CD4-positive, alpha-beta T cell treated with Interleukin-17A for 4 hours (primary cell): ENCODE measurements at regions not wholly inside any gene's neighbourhood (a gene's known extent, or its start where the extent isn't known, plus 50 kb on each side); places are given as distances from the start of the nearest gene placed in this dataset.
"Not testable (repeated sequence)": the region's sequence is repeated elsewhere in the genome, so short reads cannot be mapped to it uniquely, and the experiment has no call there.

Experiments
- DNase-seq: peaks from one replicate; pipeline ENCODE4 v3.0.0-alpha.2; 2020; ENCODE audit warnings: mixed read lengths

DNA sequence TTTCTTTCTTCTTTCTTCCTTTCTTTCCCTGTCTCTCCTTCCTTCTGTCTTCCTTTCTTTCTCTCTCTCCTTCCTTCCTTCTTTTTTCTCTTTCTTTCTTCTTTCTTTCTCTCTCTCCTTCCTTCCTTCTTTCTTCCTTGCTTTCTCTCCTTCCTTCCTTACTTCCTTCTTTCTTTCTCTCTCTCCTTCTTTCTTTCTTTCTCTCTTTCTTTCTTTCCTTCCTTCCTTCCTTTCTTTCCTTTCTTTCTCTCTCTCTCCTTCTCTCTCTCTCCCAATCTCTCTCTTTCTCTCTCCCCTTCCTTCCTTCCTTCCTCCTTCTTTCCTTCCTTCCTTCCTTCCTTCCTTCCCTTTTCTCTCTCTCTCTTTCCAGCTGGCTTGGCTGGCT lies 2806.6 kb downstream of the RPIA start:
- DNase-seq = not testable (repeated sequence)

GRCh38 chr2:91498513-91499250 lies 2807.2 kb downstream of the RPIA start:
- peak; percentile 7 for DNase-seq

DNA sequence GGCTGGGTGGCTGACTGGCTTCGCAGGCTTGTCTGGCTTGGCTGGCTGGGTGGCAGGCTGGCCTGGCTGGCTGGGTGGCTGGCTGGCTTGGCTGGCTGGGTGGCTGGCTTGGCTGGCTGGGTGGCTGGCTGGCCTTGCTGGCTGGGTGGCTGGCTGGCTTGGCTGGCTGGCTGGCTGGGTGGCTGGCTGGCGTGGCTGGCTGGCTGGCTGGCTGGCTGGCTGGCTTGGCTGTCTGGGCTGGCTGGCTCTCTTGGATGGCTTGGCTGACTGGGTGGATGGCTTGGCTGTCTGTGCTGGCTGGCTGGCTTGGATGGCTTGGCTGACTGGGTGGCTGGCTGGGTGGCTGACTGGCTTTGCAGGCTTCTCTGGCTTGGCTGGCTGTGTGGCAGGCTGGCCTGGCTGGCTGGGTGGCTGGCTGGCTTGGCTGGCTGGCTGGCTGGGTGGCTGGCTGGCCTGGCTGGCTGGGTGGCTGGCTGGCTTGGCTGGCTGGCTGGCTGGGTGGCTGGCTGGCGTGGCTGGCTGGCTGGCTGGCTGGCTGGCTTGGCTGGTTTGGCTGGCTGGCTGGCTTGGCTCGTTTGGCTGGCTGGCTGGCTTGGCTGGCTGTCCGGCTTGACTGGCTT lies 2808.1 kb downstream of the RPIA start:
- DNase-seq = peak; percentile 3

GRCh38 chr2:91500246-91500977 lies 2808.9 kb downstream of the RPIA start:
- DNase-seq = peak; percentile 2

DNA sequence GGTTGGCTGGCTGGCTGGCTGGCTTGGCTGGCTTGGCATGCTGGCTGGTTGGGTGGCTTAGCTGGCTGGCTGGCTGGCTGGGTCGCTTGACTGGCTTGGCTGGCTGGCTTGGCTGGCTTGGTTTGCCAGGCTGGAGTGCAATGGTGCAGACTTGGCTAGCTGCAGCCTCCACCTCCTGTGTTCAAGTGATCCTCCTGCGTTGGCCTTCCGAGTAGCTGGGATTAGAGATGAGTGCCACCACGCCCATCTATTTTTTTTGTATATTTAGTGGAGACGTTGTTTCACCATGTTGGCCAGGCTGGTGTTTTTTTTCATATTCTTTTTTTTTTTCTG lies 2809.5 kb downstream of the RPIA start:
- not testable (repeated sequence) for DNase-seq

DNA sequence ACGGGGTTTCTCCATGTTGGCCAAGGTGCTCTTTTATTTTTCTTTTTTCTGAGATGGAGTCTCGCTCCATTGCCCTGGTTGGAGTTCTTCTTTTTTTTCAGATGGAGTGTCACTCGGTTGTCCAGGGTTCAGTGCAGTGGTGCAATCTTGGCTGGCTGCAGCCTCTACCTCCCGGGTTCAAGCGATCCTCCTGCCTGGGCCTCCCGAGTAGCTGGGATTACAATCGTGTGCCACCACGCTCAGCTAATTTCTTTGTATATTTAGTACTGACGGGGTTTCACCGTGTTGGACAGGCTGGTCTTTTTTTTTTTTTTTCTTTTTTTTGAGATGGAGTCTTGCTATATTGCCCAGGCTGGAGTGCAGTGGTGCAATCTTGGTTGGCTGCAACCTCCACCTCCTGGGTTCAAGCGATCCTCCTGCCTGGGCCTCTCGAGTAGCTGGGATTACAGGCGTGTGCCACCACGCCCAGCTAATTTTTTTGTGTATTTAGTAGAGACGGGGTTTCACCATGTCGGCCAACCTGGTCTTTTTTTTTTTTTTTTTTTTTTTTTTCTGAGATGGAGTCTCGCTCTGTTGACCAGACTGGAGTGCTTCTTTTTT lies 2810.1 kb downstream of the RPIA start:
- DNase-seq = not testable (repeated sequence)

DNA sequence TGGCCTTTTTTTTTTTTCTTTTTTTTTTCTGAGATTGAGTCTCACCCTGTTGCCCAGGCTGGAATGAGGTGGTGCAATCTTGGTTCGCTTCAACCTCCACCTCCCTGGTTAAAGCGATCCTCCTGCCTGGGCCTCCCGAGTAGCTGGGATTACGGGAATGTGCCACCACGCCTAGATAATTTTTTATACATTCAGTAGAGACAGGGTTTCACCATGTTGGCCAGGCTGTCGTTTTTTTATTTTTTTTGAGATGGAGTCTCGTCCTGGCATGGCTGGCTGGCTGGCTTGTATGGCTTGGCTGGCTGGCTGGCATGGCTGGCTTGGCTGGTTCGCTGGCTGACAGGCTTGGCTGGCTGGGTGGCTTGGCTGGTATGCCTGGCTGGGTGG lies 2812.1 kb downstream of the RPIA start:
- DNase-seq = not testable (repeated sequence)

- not testable (repeated sequence) for DNase-seq
These were observed 2812.7 kb downstream of the RPIA start for GRCh38 chr2:91503959-91504741.

DNA sequence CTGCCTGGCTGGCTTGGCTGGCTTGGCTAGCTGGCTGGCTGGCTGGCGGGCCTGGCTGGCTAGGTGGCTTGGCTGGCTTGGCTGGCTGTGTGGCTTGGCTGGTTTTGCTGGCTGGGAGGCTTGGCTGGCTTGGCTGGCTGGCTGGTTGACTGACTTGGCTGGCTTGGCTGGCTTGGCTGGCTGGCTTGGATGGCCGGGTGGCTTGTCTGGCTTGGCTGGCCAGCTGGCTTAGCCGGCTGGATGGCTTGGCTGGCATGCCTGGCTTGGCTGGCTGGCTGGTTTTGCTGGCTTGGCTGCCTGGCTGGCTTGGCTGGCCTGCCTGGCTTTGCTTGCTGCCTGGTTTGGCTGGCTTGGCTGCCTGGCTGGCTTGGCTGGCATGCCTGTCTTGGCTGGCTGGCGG lies 2817.3 kb downstream of the RPIA start:
- DNase-seq = not testable (repeated sequence)

DNA sequence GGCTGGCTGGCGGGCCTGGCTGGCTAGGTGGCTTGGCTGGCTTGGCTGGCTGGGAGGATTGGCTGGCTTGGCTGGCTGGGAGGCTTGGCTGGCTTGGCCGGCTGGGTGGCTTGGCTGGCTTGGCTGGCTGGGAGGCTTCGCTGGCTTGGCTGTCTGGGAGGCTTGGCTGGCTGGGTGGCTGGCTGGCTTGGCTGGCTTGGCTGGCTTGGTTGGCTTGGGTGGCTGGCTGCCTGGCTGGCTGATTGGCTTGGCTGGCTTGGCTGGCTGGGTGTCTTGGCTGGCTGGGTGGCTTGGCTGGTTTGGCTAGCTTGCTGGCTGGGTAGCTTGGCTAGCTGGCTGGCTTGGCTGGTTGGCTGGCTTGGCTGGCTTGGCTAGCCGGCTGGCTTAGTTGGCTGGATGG lies 2817.8 kb downstream of the RPIA start:
- not testable (repeated sequence) for DNase-seq

DNA sequence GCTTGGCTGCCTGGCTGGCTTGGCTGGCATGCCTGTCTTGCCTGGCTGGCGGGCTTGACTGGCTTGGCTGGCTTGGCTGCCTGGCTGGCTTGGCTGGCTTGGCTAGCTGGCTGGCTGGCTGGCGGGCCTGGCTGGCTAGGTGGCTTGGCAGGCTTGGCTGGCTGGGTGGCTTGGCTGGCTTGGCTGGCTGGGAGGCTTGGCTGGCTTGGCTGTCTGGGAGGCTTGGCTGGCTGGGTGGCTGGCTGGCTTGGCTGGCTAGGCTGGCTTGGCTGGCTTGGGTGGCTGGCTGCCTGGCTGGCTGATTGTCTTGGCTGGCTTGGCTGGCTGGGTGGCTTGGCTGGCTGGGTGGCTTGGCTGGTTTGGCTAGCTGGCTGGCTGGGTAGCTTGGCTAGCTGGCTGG lies 2819.7 kb downstream of the RPIA start:
- not testable (repeated sequence) for DNase-seq

DNA sequence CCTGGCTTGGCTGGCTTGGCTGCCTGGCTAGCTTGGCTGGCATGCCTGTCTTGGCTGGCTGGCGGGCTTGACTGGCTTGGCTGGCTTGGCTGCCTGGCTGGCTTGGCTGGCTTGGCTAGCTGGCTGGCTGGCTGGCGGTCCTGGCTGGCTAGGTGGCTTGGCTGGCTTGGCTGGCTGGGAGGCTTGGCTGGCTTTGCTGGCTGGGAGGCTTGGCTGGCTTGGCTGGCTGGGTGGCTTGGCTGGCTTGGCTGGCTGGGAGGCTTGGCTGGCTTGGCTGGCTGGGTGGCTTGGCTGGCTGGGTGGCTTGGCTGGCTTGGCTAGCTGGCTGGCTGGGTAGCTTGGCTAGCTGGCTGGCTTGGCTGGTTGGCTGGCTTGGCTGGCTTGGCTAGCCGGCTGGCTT lies 2824.5 kb downstream of the RPIA start:
- DNase-seq = not testable (repeated sequence)

GRCh38 chr2:91516669-91517068 lies 2825.2 kb downstream of the RPIA start:
- not testable (repeated sequence) for DNase-seq

DNA sequence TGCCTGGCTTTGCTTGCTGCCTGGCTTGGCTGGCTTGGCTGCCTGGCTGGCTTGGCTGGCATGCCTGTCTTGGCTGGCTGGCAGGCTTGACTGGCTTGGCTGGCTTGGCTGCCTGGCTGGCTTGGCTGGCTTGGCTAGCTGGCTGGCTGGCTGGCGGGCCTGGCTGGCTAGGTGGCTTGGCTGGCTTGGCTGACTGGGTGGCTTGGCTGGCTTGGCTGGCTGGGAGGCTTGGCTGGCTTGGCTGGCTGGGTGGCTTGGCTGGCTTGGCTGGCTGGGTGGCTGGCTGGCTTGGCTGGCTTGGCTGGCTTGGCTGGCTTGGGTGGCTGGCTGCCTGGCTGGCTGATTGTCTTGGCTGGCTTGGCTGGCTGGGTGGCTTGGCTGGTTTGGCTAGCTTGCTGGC lies 2826.4 kb downstream of the RPIA start:
- DNase-seq = not testable (repeated sequence)

DNA sequence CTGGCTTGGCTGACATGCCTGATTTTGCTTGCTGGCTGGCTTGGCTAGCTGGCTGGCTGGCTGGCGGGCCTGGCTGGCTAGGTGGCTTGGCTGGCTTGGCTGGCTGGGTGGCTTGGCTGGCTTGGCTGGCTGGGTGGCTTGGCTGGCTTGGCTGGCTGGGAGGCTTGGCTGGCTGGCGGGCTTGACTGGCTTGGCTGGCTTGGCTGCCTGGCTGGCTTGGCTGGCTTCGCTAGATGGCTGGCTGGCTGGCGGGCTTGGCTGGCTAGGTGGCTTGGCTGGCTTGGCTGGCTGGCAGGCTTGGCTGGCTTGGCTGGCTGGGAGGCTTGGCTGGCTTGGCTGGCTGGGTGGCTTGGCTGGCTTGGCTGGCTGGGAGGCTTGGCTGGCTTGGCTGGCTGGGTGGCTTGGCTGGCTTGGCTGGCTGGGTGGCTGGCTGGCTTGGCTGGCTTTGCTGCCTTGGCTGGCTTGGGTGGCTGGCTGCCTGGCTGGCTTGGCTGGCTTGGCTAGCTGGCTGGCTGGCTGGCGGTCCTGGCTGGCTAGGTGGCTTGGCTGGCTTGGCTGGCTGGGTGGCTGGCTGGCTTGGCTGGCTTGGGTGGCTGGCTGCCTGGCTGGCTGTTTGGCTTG lies 2827.0 kb downstream of the RPIA start:
- not testable (repeated sequence) for DNase-seq

DNA sequence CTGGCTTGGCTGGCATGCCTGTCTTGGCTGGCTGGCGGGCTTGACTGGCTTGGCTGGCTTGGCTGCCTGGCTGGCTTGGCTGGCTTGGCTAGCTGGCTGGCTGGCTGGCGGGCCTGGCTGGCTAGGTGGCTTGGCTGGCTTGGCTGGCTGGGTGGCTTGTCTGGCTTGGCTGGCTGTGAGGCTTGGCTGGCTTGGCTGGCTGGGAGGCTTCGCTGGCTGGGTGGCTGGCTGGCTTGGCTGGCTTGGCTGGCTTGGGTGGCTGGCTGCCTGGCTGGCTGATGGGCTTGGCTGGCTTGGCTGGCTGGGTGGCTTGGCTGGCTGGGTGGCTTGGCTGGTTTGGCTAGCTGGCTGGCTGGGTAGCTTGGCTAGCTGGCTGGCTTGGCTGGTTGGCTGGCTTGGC lies 2827.9 kb downstream of the RPIA start:
- DNase-seq = not testable (repeated sequence)

DNA sequence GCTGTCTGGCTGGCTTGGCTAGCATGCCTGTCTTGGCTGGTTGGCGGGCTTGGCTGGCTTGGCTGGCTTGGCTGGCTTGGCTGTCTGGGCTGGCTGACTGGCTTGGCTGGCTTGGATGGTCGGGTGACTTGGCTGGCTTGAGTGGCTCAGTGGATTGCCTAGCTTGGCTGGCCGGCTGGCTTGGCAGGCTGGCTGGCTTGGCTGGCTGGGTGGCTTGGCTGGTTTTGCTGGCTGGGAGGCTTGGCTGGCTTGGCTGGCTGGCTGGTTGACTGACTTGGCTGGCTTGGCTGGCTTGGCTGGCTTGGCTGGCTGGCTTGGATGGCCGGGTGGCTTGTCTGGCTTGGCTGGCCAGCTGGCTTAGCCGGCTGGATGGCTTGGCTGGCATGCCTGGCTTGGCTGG lies 2828.4 kb downstream of the RPIA start:
- not testable (repeated sequence) for DNase-seq

DNA sequence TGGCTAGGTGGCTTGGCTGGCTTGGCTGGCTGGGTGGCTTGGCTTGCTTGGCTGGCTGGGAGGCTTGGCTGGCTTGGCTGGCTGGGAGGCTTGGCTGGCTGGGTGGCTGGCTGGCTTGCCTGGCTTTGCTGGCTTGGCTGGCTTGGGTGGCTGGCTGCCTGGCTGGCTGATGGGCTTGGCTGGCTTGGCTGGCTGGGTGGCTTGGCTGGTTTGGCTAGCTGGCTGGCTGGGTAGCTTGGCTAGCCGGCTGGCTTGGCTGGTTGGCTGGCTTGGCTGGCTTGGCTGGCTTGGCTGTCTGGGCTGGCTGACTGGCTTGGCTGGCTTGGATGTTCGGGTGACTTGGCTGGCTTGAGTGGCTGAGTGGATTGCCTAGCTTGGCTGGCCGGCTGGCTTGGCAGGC lies 2829.1 kb downstream of the RPIA start:
- not testable (repeated sequence) for DNase-seq

DNA sequence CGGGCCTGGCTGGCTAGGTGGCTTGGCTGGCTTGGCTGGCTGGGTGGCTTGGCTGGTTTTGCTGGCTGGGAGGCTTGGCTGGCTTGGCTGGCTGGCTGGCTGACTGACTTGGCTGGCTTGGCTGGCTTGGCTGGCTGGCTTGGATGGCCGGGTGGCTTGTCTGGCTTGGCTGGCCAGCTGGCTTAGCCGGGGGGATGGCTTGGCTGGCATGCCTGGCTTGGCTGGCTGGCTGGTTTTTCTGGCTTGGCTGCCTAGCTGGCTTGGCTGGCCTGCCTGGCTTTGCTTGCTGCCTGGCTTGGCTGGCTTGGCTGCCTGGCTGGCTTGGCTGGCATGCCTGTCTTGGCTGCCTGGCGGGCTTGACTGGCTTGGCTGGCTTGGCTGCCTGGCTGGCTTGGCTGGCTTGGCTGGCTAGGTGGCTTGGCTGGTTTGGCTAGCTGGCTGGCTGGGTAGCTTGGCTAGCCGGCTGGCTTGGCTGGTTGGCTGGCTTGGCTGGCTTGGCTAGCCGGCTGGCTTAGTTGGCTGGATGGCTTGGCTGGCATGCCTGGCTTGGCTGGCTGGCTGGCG lies 2829.6 kb downstream of the RPIA start:
- not testable (repeated sequence) for DNase-seq

GRCh38 chr2:91521944-91522343 lies 2830.5 kb downstream of the RPIA start:
- DNase-seq = not testable (repeated sequence)

DNA sequence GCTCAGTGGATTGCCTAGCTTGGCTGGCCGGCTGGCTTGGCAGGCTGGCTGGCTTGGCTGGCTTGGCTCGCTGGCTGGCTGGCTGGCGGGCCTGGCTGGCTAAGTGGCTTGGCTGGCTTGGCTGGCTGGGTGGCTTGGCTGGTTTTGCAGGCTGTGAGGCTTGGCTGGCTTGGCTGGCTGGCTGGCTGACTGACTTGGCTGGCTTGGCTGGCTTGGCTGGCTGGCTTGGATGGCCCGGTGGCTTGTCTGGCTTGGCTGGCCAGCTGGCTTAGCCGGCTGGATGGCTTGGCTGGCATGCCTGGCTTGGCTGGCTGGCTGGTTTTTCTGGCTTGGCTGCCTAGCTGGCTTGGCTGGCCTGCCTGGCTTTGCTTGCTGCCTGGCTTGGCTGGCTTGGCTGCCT lies 2831.4 kb downstream of the RPIA start:
- DNase-seq = not testable (repeated sequence)

DNA sequence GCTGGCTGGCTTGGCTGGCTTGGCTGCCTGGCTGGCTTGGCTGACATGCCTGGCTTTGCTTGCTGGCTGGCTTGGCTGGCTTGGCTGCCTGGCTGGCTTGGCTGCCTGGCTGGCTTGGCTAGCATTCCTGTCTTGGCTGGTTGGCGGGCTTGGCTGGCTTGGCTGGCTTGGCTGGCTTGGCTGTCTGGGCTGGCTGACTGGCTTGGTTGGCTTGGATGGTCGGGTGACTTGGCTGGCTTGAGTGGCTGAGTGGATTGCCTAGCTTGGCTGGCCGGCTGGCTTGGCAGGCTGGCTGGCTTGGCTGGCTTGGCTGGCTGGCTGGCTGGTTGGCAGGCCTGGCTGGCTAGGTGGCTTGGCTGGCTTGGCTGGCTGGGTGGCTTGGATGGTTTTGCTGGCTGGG lies 2832.3 kb downstream of the RPIA start:
- DNase-seq = not testable (repeated sequence)
